ENCODE measurements at regions not wholly inside any gene's neighbourhood (a gene's known extent, or its start where the extent isn't known, plus 50 kb on each side); places are given as distances from the start of the nearest gene placed in this dataset.

GRCh38 chr14:100406505-100407131 lies 83.5 kb downstream of the SLC25A47 start:
- Histone ChIP-seq H3K4me2 (no peak overlapping the region), H2AFZ (ENCODE audit: low read depth) (no peak overlapping the region), H3K79me2 (ENCODE audit: insufficient read depth, low read depth) (no peaks in the 10 kb centered on the region), H3K27me3 (ENCODE audit: insufficient read depth, low read depth) (no peaks in the 10 kb centered on the region), H3K9ac (no peak overlapping the region), H4K20me1 (ENCODE audit: insufficient read depth) (no peaks in the 10 kb centered on the region), H3K4me1 (ENCODE audit: low read depth, poor library complexity, severe bottlenecking) (no peaks in the 10 kb centered on the region), H3K4me3 (IDR thresholded peaks at IDR 0.05; ENCODE audit: insufficient read depth, low read depth, low read length) (no peak overlapping the region), H3K27ac (no peak overlapping the region), H3K36me3 (ENCODE audit: insufficient read depth) (no peaks in the 10 kb centered on the region)
- no peak for TF ChIP-seq CTCF (conservative IDR thresholded peaks at IDR 0.05; ENCODE audit: low read depth, low read length)

GRCh38 chr14:100407376-100408102 lies 84.4 kb downstream of the SLC25A47 start:
- Histone ChIP-seq H3K79me2 (ENCODE audit: insufficient read depth, low read depth) (no peaks in the 10 kb centered on the region), H3K4me3 (IDR thresholded peaks at IDR 0.05; ENCODE audit: insufficient read depth, low read depth, low read length) (no peak overlapping the region), H3K36me3 (ENCODE audit: insufficient read depth) (no peaks in the 10 kb centered on the region), H3K27me3 (ENCODE audit: insufficient read depth, low read depth) (no peaks in the 10 kb centered on the region), H3K27ac (no peak overlapping the region), H3K4me1 (ENCODE audit: low read depth, poor library complexity, severe bottlenecking) (no peaks in the 10 kb centered on the region), H4K20me1 (ENCODE audit: insufficient read depth) (no peaks in the 10 kb centered on the region), H2AFZ (ENCODE audit: low read depth) (no peak overlapping the region), H3K4me2 (no peak overlapping the region), H3K9ac (no peak overlapping the region)
- TF ChIP-seq CTCF (conservative IDR thresholded peaks at IDR 0.05; ENCODE audit: low read depth, low read length), result no peak

GRCh38 chr14:100408350-100409002 lies 85.3 kb downstream of the SLC25A47 start:
- Histone ChIP-seq H2AFZ (ENCODE audit: low read depth) (no peak overlapping the region), H3K79me2 (ENCODE audit: insufficient read depth, low read depth) (no peaks in the 10 kb centered on the region), H3K27me3 (ENCODE audit: insufficient read depth, low read depth) (no peaks in the 10 kb centered on the region), H3K4me2 (no peak overlapping the region), H4K20me1 (ENCODE audit: insufficient read depth) (no peaks in the 10 kb centered on the region), H3K4me1 (ENCODE audit: low read depth, poor library complexity, severe bottlenecking) (no peaks in the 10 kb centered on the region), H3K9ac (no peak overlapping the region), H3K27ac (no peak overlapping the region), H3K4me3 (IDR thresholded peaks at IDR 0.05; ENCODE audit: insufficient read depth, low read depth, low read length) (no peak overlapping the region), H3K36me3 (ENCODE audit: insufficient read depth) (no peaks in the 10 kb centered on the region)
- no peak for TF ChIP-seq CTCF (conservative IDR thresholded peaks at IDR 0.05; ENCODE audit: low read depth, low read length)

GRCh38 chr14:100409003-100409360 lies 85.8 kb downstream of the SLC25A47 start:
- no peaks in the 10 kb centered on the region for H3K36me3 ChIP-seq (ENCODE audit: insufficient read depth)
- no peak overlapping the region for H2AFZ ChIP-seq (ENCODE audit: low read depth)
- no peak overlapping the region for H3K27ac ChIP-seq
- no peaks in the 10 kb centered on the region for H3K27me3 ChIP-seq (ENCODE audit: insufficient read depth, low read depth)
- no peaks in the 10 kb centered on the region for H3K79me2 ChIP-seq (ENCODE audit: insufficient read depth, low read depth)
- H3K9ac ChIP-seq, result no peak overlapping the region
- TF ChIP-seq CTCF (conservative IDR thresholded peaks at IDR 0.05; ENCODE audit: low read depth, low read length), result no peak
- no peaks in the 10 kb centered on the region for H4K20me1 ChIP-seq (ENCODE audit: insufficient read depth)
- no peak overlapping the region for H3K4me3 ChIP-seq (IDR thresholded peaks at IDR 0.05; ENCODE audit: insufficient read depth, low read depth, low read length)
- H3K4me2 ChIP-seq, result no peak overlapping the region
- no peaks in the 10 kb centered on the region for H3K4me1 ChIP-seq (ENCODE audit: low read depth, poor library complexity, severe bottlenecking)

Measured in KMS-11 (cell line).